ENCODE measurements at regions not wholly inside any gene's neighbourhood (a gene's known extent, or its start where the extent isn't known, plus 50 kb on each side); places are given as distances from the start of the nearest gene placed in this dataset.

DNA sequence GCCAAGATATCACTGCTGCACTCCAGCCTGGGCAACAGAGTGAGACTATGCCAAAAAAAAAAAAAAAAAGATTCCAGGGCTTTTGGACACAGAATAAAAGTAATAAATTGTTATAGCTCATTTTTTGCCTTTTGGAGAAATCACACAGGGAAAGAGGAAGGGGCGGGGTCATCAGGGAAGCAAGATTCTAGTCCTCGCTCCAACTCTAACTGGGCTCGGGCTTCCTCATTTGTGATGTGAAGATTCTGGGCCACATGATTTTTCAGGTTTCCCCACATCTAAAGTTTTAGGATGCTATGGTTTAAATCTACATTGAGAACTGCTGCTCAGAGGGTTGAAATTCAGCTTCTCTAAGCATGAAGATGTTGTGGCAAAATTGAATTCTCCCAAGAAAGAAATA lies 179.3 kb upstream of the PLXNA2 start:
- TF ChIP-seq POLR2A (IDR thresholded peaks at IDR 0.05; ENCODE audit: low read depth, low read length) (no peak), TAF1 (IDR thresholded peaks at IDR 0.05; ENCODE audit: borderline replicate concordance, low read depth, low read length) (no peak), POLR2AphosphoS5 (IDR thresholded peaks at IDR 0.05; ENCODE audit: low read depth, low read length) (no peak)

All from GM12892 (cell line).